NB4 (cell line): ENCODE measurements at regions not wholly inside any gene's neighbourhood (a gene's known extent, or its start where the extent isn't known, plus 50 kb on each side); places are given as distances from the start of the nearest gene placed in this dataset.

Experiments
- DNase-seq: peaks from one replicate; pipeline ENCODE4 v3.0.0; 2010; ENCODE audit warnings: low read depth
- H3K4me3 ChIP-seq: one replicate; pipeline ENCODE4 v1.5.1; 2011; ENCODE audit warnings: mild to moderate bottlenecking, low read depth, low read length, moderate library complexity
- MYC ChIP-seq: IDR thresholded peaks from 2 replicates; pipeline ENCODE4 v1.6.1; 2011; ENCODE audit warnings: low read depth, low read length
- POLR2A ChIP-seq: IDR thresholded peaks from 2 replicates; pipeline ENCODE4 v1.6.1; 2011; ENCODE audit warnings: mild to moderate bottlenecking; ENCODE audit not compliant: insufficient read length; ENCODE audit errors: extremely low read depth
- TF ChIP-seq, protein P1 (sequence below): IDR thresholded peaks from 2 replicates; pipeline ENCODE4 v1.6.1; 2011; ENCODE audit warnings: low read depth, low read length
- TF ChIP-seq, protein P2 (sequence below): IDR thresholded peaks from one replicate; pipeline ENCODE4 v1.5.1; 2012; ENCODE audit warnings: low read depth, low read length

DNA sequence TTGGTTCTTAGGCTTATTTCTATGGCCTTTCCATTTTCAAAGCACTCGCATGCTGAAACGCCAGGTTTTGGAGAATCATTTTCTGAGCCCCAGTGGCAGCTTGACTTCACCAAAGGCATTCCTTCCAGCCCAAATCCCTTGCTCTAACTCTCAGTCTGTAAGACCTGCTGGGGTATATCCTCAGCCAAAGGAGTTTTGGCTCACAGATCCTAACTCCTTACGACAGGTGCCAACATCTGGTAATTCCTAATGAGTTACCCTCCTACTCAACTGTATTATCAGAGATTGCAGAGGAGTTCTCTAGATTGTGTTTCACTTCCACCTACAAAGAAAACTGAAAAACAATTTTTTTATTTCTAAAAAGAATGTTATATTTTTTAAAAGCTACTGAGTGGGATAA is 79.0 kb upstream of the RAB27B start:
- no peak for DNase-seq
- TF ChIP-seq, protein P1, sequence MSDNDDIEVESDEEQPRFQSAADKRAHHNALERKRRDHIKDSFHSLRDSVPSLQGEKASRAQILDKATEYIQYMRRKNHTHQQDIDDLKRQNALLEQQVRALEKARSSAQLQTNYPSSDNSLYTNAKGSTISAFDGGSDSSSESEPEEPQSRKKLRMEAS: no peak
- TF ChIP-seq POLR2A: no peak
- no peak overlapping the region for H3K4me3 ChIP-seq

DNA sequence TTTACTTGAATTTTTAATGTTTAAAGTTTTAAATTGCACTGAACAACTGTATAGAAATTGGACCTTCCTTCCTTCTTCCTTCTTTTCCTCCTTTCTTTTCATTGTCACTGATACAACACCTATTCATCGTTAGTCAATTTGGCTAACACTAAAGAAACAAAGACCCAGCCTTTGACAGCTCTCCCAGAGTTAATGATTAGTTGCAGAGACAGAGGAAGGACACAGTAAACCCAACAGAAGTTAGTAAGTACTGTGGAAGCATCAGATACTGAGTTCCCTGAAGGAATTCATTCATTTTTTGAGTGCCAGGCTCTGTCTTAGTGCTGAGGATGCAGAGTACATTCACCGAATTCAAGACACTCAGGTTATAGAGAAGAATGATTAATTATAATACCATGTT is 77.9 kb upstream of the RAB27B start:
- DNase-seq: no peak
- TF ChIP-seq, protein P2, sequence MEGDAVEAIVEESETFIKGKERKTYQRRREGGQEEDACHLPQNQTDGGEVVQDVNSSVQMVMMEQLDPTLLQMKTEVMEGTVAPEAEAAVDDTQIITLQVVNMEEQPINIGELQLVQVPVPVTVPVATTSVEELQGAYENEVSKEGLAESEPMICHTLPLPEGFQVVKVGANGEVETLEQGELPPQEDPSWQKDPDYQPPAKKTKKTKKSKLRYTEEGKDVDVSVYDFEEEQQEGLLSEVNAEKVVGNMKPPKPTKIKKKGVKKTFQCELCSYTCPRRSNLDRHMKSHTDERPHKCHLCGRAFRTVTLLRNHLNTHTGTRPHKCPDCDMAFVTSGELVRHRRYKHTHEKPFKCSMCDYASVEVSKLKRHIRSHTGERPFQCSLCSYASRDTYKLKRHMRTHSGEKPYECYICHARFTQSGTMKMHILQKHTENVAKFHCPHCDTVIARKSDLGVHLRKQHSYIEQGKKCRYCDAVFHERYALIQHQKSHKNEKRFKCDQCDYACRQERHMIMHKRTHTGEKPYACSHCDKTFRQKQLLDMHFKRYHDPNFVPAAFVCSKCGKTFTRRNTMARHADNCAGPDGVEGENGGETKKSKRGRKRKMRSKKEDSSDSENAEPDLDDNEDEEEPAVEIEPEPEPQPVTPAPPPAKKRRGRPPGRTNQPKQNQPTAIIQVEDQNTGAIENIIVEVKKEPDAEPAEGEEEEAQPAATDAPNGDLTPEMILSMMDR: no peak
- TF ChIP-seq POLR2A (no peak), MYC (no peak)
- TF ChIP-seq, protein P1: no peak
- no peak overlapping the region for H3K4me3 ChIP-seq

DNA sequence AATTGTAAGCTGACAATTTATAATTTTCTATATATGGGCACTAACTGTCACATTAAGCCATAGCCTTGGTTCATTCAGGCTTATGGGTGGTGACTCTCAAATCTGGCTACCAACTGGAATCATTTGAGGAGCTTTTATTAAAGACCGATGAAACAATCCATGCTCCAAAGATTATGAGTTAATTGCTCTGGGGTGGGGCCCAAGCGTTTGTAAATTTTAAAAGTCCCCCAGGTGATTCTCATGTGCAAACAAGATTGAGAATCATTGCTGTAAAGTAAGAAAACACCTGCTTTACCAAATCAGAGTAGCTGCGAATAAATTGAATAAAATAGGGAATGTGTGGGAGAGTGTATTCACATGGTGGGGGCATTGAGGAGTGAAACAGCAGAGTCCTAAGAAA is 76.1 kb upstream of the RAB27B start:
- no peak overlapping the region for H3K4me3 ChIP-seq
- no peak for DNase-seq
- TF ChIP-seq, protein P2: no peak
- TF ChIP-seq POLR2A (no peak), MYC (no peak)
- TF ChIP-seq, protein P1: no peak

DNA sequence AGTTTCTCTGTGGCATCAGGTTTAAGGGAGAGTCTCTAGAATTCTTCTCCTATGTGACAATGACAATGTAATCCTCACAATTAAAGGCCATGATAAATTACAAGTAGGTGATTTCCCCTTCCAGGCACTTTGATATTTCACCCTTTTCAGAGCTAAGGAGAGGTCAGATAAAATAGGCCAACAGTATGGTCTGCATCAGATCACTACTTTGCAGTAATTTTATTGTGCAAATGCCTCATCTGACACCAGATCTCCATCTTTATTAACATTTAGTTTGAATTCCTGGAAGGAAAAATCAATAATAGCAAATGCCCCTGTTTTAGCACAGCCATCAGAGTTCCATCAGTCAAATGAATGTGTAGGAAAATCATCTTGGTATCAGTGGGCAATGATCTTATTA is 72.8 kb upstream of the RAB27B start:
- TF ChIP-seq MYC: no peak
- no peak for TF ChIP-seq POLR2A
- TF ChIP-seq, protein P1: no peak
- TF ChIP-seq, protein P2: no peak
- H3K4me3 ChIP-seq: no peak overlapping the region
- no peak for DNase-seq

DNA sequence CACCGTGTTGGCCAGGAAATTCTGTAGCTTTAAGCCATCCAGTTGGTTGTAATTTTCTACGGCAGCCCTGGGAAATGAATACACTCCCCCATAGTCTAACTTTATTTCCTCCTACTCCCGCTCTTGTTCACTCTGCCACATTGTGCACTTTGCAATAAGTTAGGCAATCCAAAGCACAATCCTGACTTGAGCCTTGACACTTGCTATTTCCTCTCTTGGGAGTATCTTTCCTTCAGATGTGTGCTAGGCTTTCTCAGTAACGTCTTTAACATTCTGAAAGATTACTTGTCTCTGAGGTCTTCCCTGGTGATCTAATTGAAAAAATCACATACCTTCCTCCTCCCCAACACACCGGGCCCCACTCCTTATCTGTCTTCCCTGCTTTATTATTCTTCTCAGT is 65.9 kb upstream of the RAB27B start:
- no peak overlapping the region for H3K4me3 ChIP-seq
- no peak for TF ChIP-seq POLR2A
- no peak for TF ChIP-seq MYC
- TF ChIP-seq, protein P2: no peak
- TF ChIP-seq, protein P1: no peak
- peak; percentile 77 for DNase-seq

DNA sequence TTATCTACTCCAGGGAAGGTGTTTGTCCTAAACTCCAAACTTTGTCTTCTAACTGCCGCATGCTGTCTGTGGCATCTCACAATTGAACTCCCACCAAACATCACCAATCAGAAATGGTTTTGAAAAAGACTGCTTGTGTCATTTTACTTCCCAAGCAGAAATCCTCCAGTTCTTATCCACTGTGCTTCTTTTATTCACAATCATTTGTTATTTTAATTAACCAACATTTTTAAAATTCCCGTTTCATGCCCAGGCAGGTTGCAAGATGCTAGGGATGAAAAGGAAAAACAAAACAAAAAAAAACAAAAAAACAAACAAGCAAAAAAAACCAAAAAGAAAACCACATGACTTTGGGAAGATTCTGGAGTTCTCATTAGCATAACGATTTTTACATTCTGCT is 63.5 kb upstream of the RAB27B start:
- DNase-seq: no peak
- no peak overlapping the region for H3K4me3 ChIP-seq
- TF ChIP-seq, protein P1: no peak
- TF ChIP-seq, protein P2: no peak
- TF ChIP-seq POLR2A: no peak
- no peak for TF ChIP-seq MYC
